K562 (cell line): ENCODE measurements at regions not wholly inside any gene's neighbourhood (a gene's known extent, or its start where the extent isn't known, plus 50 kb on each side); places are given as distances from the start of the nearest gene placed in this dataset.

ENCODE experiments used
- ATAC-seq: fragments of 200-7000 bp; cut with Tn5 transposase; 3 replicates; pipeline ENCODE4 v1.9.1; 2020; ENCODE audit warnings: moderate library complexity
- BruUV-seq: library from RNA; stranded (reverse); fragments of 400-500 nt; replicated peaks from 2 replicates; lab custom pipeline; 2021; lab: Mats Ljungman, UMichigan
- CTCF ChIA-PET: fragments of 300-600 bp; formaldehyde crosslinking; extraction: SDS; loops from one replicate; lab custom pipeline; 2021; ENCODE audit warnings: low intra/inter-chr PET ratio; lab: Yijun Ruan, JAX
- POLR2A ChIA-PET: fragments of 300-600, 350-650 bp; sonication (Branson Sonifier 250); formaldehyde crosslinking; extraction: SDS; loops from one replicate; lab custom pipeline; 2021; ENCODE audit warnings: antibody characterized with exemption, inconsistent platforms; lab: Yijun Ruan, JAX
- DNase-seq, 4 experiments: peaks; one replicate each; pipeline versions ENCODE4 v3.0.0 to v3.0.0-alpha.2; 2011 to 2018; ENCODE audit warnings: low spot score in 3 of 4, mixed read lengths in 3 of 4; ENCODE audit errors: extremely low read depth in 1 of 4
- FAIRE-seq: peaks from 2 replicates; lab custom pipeline; 2011; peaks lifted over from hg19 to GRCh38; lab: Jason Lieb, UNC
- H2AFZ ChIP-seq: 2 replicates; pipeline ENCODE4 v1.6.0; 2011; ENCODE audit warnings: low read depth, low read length, control low read depth, inconsistent platforms
- H3K27ac ChIP-seq: fragments of 200-600 bp; 3 replicates; pipeline ENCODE4 v1.8.0; 2011; ENCODE audit warnings: low read depth, mild to moderate bottlenecking, control low read depth, inconsistent platforms, low read length, moderate library complexity, mixed read lengths; ENCODE audit errors: extremely low read depth
- H3K27me3 ChIP-seq, 2 experiments: fragments of 300-600 bp in 1 of 2; 2 replicates in 1 of 2; 3 replicates in 1 of 2; pipeline versions ENCODE4 v1.6.0 to v1.8.0; 2011; ENCODE audit warnings: inconsistent platforms in 2 of 2, low read length in 2 of 2, mild to moderate bottlenecking in 1 of 2, mixed read lengths in 1 of 2, moderate library complexity in 1 of 2; ENCODE audit not compliant: control insufficient read depth in 2 of 2, insufficient read depth in 2 of 2
- H3K36me3 ChIP-seq: fragments of 300-600 bp; 3 replicates; pipeline ENCODE4 v1.8.0; 2011; ENCODE audit warnings: mild to moderate bottlenecking, low read length, inconsistent platforms; ENCODE audit not compliant: control insufficient read depth, insufficient read depth
- H3K4me1 ChIP-seq, 2 experiments: fragments of 200-600 bp in 1 of 2; replicated peaks in 1 of 2; 2 replicates in 1 of 2; 3 replicates in 1 of 2; pipeline versions ENCODE4 v1.5.1 to v1.8.0; 2011; ENCODE audit warnings: inconsistent platforms in 2 of 2, low read length in 2 of 2, mild to moderate bottlenecking in 1 of 2, mixed read lengths in 1 of 2, moderate library complexity in 1 of 2; ENCODE audit not compliant: control insufficient read depth in 2 of 2, insufficient read depth in 2 of 2
- H3K4me2 ChIP-seq: 2 replicates; pipeline ENCODE4 v1.6.1; 2011; ENCODE audit warnings: low read length, control low read depth, inconsistent platforms, mixed read lengths; ENCODE audit not compliant: insufficient read depth
- H3K4me3 ChIP-seq: fragments of 200-600 bp; sonication (generic), shearing (Covaris generic); 2 replicates; pipeline ENCODE4 v1.5.1; 2016; ENCODE audit warnings: control low read depth, inconsistent platforms
- H3K79me2 ChIP-seq: fragments of 200-600 bp; 3 replicates; pipeline ENCODE4 v1.8.0; 2011; ENCODE audit warnings: low read length, inconsistent platforms; ENCODE audit not compliant: control insufficient read depth, insufficient read depth
- H3K9ac ChIP-seq, 2 experiments: 2 replicates each; pipeline versions ENCODE4 v1.6.0 to v1.6.1; 2011; ENCODE audit warnings: low read depth in 2 of 2, low read length in 2 of 2, control low read depth in 1 of 2, inconsistent platforms in 1 of 2, mild to moderate bottlenecking in 1 of 2, mixed read lengths in 1 of 2; ENCODE audit not compliant: insufficient read depth in 1 of 2
- H3K9me1 ChIP-seq: one replicate; pipeline ENCODE4 v1.6.0; 2011; ENCODE audit warnings: inconsistent platforms, mild to moderate bottlenecking, low read length, moderate library complexity; ENCODE audit not compliant: control insufficient read depth, insufficient read depth
- H3K9me3 ChIP-seq: replicated peaks from 2 replicates; pipeline ENCODE4 v1.5.1; 2011; ENCODE audit warnings: low read depth, low read length, inconsistent platforms; ENCODE audit not compliant: control insufficient read depth, insufficient read depth
- H4K20me1 ChIP-seq: replicated peaks from 2 replicates; pipeline ENCODE4 v1.6.1; 2011; ENCODE audit warnings: low read length, inconsistent platforms, mixed read lengths; ENCODE audit not compliant: control insufficient read depth, insufficient read depth
- ARNT ChIP-seq, 2 experiments: fragments of 450-650 bp; IDR thresholded peaks; 2 replicates each; pipeline ENCODE4 v1.6.1; 2016; ENCODE audit warnings: mild to moderate bottlenecking in 1 of 2
- BCOR ChIP-seq: fragments of 450-650 bp; IDR thresholded peaks from 2 replicates; pipeline ENCODE4 v1.6.1; 2016
- BRCA1 ChIP-seq, 2 experiments: fragments of 450-650 bp in 1 of 2; sonication (generic) in 1 of 2; formaldehyde crosslinking in 1 of 2; IDR thresholded peaks; 2 replicates each; pipeline versions ENCODE4 v1.5.0 to v1.6.1; 2017 to 2020; ENCODE audit warnings: mild to moderate bottlenecking in 1 of 2, missing genetic modification reagents in 1 of 2
- BRF1 ChIP-seq: IDR thresholded peaks from 3 replicates; pipeline ENCODE4 v1.6.1; 2011; ENCODE audit warnings: borderline replicate concordance, mild to moderate bottlenecking; ENCODE audit not compliant: insufficient read length; ENCODE audit errors: extremely low read depth
- CBX5 ChIP-seq: IDR thresholded peaks from 2 replicates; pipeline ENCODE4 v1.6.1; 2014; ENCODE audit warnings: low read depth, borderline replicate concordance
- CHD4 ChIP-seq: fragments of 200-600 bp; sonication (generic); IDR thresholded peaks from 3 replicates; pipeline ENCODE4 v1.6.1; 2012; ENCODE audit warnings: low read depth, mild to moderate bottlenecking, mixed read lengths, low read length, inconsistent platforms; ENCODE audit not compliant: insufficient read depth, insufficient replicate concordance, poor library complexity, severe bottlenecking
- FOS ChIP-seq: IDR thresholded peaks from 3 replicates; pipeline ENCODE4 v1.6.1; 2011; ENCODE audit not compliant: insufficient read length; ENCODE audit errors: extremely low read depth
- FOXJ3 ChIP-seq: sonication (generic); formaldehyde crosslinking; IDR thresholded peaks from 2 replicates; pipeline ENCODE4 v1.4.0; 2020; ENCODE audit warnings: mild to moderate bottlenecking, missing genetic modification reagents
- MEF2D ChIP-seq: conservative IDR thresholded peaks from 2 replicates; pipeline ENCODE4 v1.6.1; 2016; ENCODE audit warnings: low read depth, missing genetic modification characterization, missing compliant biosample characterization
- NFE2L1 ChIP-seq: fragments of 450-650 bp; IDR thresholded peaks from 2 replicates; pipeline ENCODE4 v1.6.1; 2016; ENCODE audit warnings: missing genetic modification characterization, low read depth, mild to moderate bottlenecking, missing compliant biosample characterization, moderate library complexity, borderline replicate concordance
- PTTG1 ChIP-seq: fragments of 450-650 bp; IDR thresholded peaks from 2 replicates; pipeline ENCODE4 v1.6.1; 2016; ENCODE audit warnings: low read depth, mild to moderate bottlenecking, missing genetic modification characterization, missing compliant biosample characterization
- SP1 ChIP-seq: sonication (generic); formaldehyde crosslinking; IDR thresholded peaks from 2 replicates; pipeline ENCODE4 v1.8.1; 2022; ENCODE audit warnings: mild to moderate bottlenecking, missing genetic modification reagents
- WGBS: fragments of 100-300 bp; shearing (Covaris generic); methylation state at CpG from one replicate; pipeline ENCODE4 v1.1.6; 2016; ENCODE audit warnings: low coverage, mixed read lengths; ENCODE audit not compliant: insufficient coverage; ENCODE audit errors: missing lambda C conversion rate; 5-methylcytosine and 5-hydroxymethylcytosine counted together
- in situ Hi-C: fragments of 300-500 bp; cut with MboI; formaldehyde crosslinking; loops from 4 replicates; pipeline ENCODE4 v1.15.0; 2018; ENCODE audit warnings: inconsistent platforms, mixed read lengths
- intact Hi-C: fragments of 100-400 bp; cut with micrococcal nuclease; formaldehyde crosslinking; loops from 2 replicates; pipeline ENCODE4 v1.14.2; 2022
- TF ChIP-seq, protein P1 (sequence below): fragments of 250-450 bp; sonication (Bioruptor Pico); IDR thresholded peaks from 2 replicates; pipeline ENCODE4 v1.5.0; 2021; ENCODE audit warnings: mild to moderate bottlenecking, moderate library complexity
- TF ChIP-seq, protein P2 (sequence below): sonication (generic); formaldehyde crosslinking; IDR thresholded peaks from 2 replicates; pipeline ENCODE4 v1.8.0; 2022; ENCODE audit warnings: mild to moderate bottlenecking, low read depth, missing genetic modification reagents

DNA sequence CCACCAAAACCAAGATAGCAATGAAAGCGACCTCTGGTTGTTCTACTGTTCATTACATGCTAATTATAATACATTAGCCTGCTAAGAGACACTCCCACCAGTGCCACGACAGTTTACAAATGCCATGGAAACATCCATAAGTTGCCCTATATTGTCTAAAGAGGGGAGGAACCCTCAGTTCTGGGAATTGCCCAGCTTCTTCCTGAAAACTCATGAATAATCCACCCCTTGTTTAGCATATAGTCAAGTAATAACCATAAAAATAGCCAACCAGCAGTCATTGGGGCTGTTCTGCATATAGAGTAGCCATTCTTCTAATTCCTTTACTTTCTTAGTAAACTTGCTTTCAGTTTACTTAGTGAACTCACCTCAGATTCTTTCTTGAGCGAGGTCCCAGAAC is 189.8 kb upstream of the SOX11 start:
- Histone ChIP-seq H3K9me1 (no peaks in the 10 kb centered on the region), H3K9ac (no peak overlapping the region), H2AFZ (no peak overlapping the region), H3K79me2 (no peaks in the 10 kb centered on the region), H4K20me1 (no peaks in the 10 kb centered on the region), H3K27me3 (no peaks in the 10 kb centered on the region), H3K27ac (no peak overlapping the region), H3K4me3 (no peak overlapping the region), H3K4me1 (no peaks in the 10 kb centered on the region), H3K4me2 (no peak overlapping the region), H3K9me3 (no peaks in the 10 kb centered on the region; the same call in none of the 2 replicates), H3K36me3 (no peaks in the 10 kb centered on the region)
- no peak for TF ChIP-seq BRF1
- TF ChIP-seq, protein P1, sequence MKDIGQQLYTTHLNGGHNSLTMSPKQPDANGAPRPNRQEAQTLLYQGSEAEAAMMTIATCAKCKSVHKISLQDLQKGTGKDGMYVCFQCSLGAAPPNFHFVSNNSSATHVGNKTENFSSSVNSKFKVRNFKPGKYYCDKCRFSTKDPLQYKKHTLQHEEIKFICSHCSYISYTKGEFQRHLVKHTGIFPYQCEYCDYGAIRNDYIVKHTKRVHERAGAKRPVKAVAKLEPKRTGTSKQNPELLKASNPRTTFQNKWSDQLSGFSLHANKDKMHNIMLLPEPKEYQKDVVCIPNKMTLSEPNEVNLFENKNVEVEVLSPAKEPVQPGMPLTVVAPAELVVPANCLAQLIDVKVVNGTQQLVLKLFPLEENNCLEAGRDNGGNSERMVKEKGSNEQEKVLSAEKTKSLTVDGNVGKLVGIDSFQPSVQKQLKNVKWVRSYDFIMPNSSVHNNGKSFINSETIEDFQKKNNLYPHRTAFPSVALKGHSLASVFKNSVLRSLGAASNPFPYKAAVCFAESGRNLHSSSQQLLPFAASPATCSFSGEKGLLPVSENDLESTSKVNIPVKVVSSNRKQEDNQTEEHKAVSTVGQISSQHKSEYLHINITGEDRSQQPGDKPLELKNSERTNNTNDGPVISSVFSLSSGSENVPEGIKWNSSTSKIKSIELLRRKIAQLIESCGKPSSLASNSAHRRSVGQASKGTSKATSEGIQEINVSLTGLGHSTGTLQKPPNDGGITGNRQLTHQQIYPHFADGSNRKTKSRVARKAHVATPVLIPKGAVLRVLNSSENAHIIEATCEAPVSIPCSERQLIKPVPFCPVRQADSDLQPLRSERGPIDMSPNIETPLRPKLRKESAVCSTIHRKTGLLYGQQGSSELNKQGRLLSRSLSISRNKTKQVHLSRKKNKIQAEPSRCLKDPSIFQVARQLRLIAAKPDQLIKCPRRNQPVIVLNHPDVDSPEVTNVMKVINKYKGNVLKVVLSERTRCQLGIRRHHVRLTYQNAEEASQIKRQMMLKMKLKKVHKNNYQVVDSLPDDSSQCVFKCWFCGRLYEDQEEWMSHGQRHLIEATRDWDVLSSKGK (CRISPR knock-in tag) = no peak
- no peak for TF ChIP-seq CHD4
- no peak for TF ChIP-seq BRCA1 (IDR thresholded peaks at IDR 0.05)
- TF ChIP-seq BRCA1 (CRISPR knock-in tag; IDR thresholded peaks at IDR 0.05) = no peak
- TF ChIP-seq PTTG1 (tag) = no peak
- no peak for TF ChIP-seq FOS
- no peak for TF ChIP-seq CBX5
- TF ChIP-seq ARNT (IDR thresholded peaks at IDR 0.05) = no peak
- TF ChIP-seq SP1 = no peak
- no peak for TF ChIP-seq FOXJ3 (CRISPR knock-in tag)
- TF ChIP-seq, protein P2, sequence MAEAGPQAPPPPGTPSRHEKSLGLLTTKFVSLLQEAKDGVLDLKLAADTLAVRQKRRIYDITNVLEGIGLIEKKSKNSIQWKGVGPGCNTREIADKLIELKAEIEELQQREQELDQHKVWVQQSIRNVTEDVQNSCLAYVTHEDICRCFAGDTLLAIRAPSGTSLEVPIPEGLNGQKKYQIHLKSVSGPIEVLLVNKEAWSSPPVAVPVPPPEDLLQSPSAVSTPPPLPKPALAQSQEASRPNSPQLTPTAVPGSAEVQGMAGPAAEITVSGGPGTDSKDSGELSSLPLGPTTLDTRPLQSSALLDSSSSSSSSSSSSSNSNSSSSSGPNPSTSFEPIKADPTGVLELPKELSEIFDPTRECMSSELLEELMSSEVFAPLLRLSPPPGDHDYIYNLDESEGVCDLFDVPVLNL (CRISPR knock-in tag) = no peak
- TF ChIP-seq BCOR = no peak
- no peak for TF ChIP-seq MEF2D (tag)
- TF ChIP-seq NFE2L1 (tag) = no peak
- CTCF ChIA-PET = no interaction called here
- ATAC-seq (no peak), FAIRE-seq (no peak), DNase-seq (no peak)
- no TSS peak for BruUV-seq
- WGBS = 0% methylated on average over 3 of the region's 3 CpGs
- intact Hi-C loops (no loop called here), in situ Hi-C loops (no loop called here)
- POLR2A ChIA-PET = no interaction called here
